WTC11 (cell line): ENCODE measurements at regions not wholly inside any gene's neighbourhood (a gene's known extent, or its start where the extent isn't known, plus 50 kb on each side); places are given as distances from the start of the nearest gene placed in this dataset.

Experiments used
- ATAC-seq: fragments of 200-7000 bp; cut with Tn5 transposase; 2 replicates; pipeline ENCODE4 v1.10.0; 2021; ENCODE audit warnings: mild to moderate bottlenecking, moderate library complexity
- CTCF ChIA-PET: fragments of 300-600 bp; sonication (Branson Sonifier 250); formaldehyde crosslinking; loops from one replicate; lab custom pipeline; 2021; ENCODE audit warnings: antibody characterized with exemption; lab: Charles Lee
- POLR2A ChIA-PET: fragments of 350-600 bp; sonication (Branson Sonifier 250); formaldehyde crosslinking; loops from one replicate; lab custom pipeline; 2021; ENCODE audit warnings: antibody characterized with exemption; lab: Charles Lee
- DNase-seq: peaks from one replicate; pipeline ENCODE4 v3.0.0; 2021; ENCODE audit warnings: low spot score
- H3K27ac Mint-ChIP-seq: 2 replicates; pipeline ENCODE4 v1.8.0; 2021; ENCODE audit warnings: mixed read lengths
- H3K27me3 Mint-ChIP-seq: 2 replicates; pipeline ENCODE4 v1.8.0; 2021; ENCODE audit warnings: low read depth, mild to moderate bottlenecking, moderate library complexity, mixed read lengths
- H3K36me3 Mint-ChIP-seq: 2 replicates; pipeline ENCODE4 v1.8.0; 2021; ENCODE audit warnings: mixed read lengths
- H3K4me1 Mint-ChIP-seq: 2 replicates; pipeline ENCODE4 v1.8.0; 2022; ENCODE audit warnings: mixed read lengths
- H3K4me3 Mint-ChIP-seq: 2 replicates; pipeline ENCODE4 v1.8.0; 2021; ENCODE audit warnings: mild to moderate bottlenecking, moderate library complexity, mixed read lengths
- H3K9me3 Mint-ChIP-seq: 2 replicates; pipeline ENCODE4 v1.8.0; 2021; ENCODE audit warnings: mixed read lengths
- ARID4B ChIP-seq: sonication (generic); formaldehyde crosslinking; IDR thresholded peaks from 2 replicates; pipeline ENCODE4 v1.8.0; 2023; ENCODE audit warnings: missing genetic modification reagents, mild to moderate bottlenecking, borderline replicate concordance
- E2F4 ChIP-seq: sonication (generic); formaldehyde crosslinking; IDR thresholded peaks from 2 replicates; pipeline ENCODE4 v1.8.1; 2022; ENCODE audit warnings: low read depth, mild to moderate bottlenecking, moderate library complexity, missing genetic modification reagents, borderline replicate concordance
- EMX1 ChIP-seq: fragments of 250-450 bp; sonication (Bioruptor Pico); IDR thresholded peaks from 2 replicates; pipeline ENCODE4 v1.8.0; 2021; ENCODE audit warnings: mild to moderate bottlenecking
- ERG ChIP-seq: fragments of 250-450 bp; sonication (Bioruptor Pico); IDR thresholded peaks from 2 replicates; pipeline ENCODE4 v1.8.0; 2021; ENCODE audit warnings: mild to moderate bottlenecking
- ESRRA ChIP-seq: sonication (generic); formaldehyde crosslinking; IDR thresholded peaks from 2 replicates; pipeline ENCODE4 v1.8.1; 2022; ENCODE audit warnings: mild to moderate bottlenecking, missing genetic modification reagents, borderline replicate concordance
- IRF1 ChIP-seq: sonication (generic); formaldehyde crosslinking; IDR thresholded peaks from 2 replicates; pipeline ENCODE4 v1.8.0; 2023; ENCODE audit warnings: missing genetic modification reagents
- IRF2 ChIP-seq: sonication (generic); formaldehyde crosslinking; IDR thresholded peaks from 2 replicates; pipeline ENCODE4 v1.8.0; 2022; ENCODE audit warnings: low read depth, missing genetic modification reagents, borderline replicate concordance
- MYBL2 ChIP-seq: sonication (generic); formaldehyde crosslinking; IDR thresholded peaks from 2 replicates; pipeline ENCODE4 v1.8.1; 2023; ENCODE audit warnings: mild to moderate bottlenecking, moderate library complexity, missing genetic modification reagents
- NFE2L1 ChIP-seq: sonication (generic); formaldehyde crosslinking; IDR thresholded peaks from 2 replicates; pipeline ENCODE4 v1.8.1; 2023; ENCODE audit warnings: missing genetic modification reagents
- NFYB ChIP-seq: sonication (generic); formaldehyde crosslinking; conservative IDR thresholded peaks from 2 replicates; pipeline ENCODE4 v1.8.0; 2022; ENCODE audit warnings: low read depth, missing genetic modification reagents
- PRRX2 ChIP-seq: fragments of 250-450 bp; sonication (Bioruptor Pico); IDR thresholded peaks from 2 replicates; pipeline ENCODE4 v1.8.0; 2021; ENCODE audit warnings: mild to moderate bottlenecking
- ZNF281 ChIP-seq: sonication (generic); formaldehyde crosslinking; IDR thresholded peaks from 2 replicates; pipeline ENCODE4 v1.8.0; 2023; ENCODE audit warnings: mild to moderate bottlenecking, missing genetic modification reagents
- ZNF396 ChIP-seq: fragments of 250-450 bp; sonication (Bioruptor Pico); IDR thresholded peaks from 2 replicates; pipeline ENCODE4 v1.8.0; 2021; ENCODE audit warnings: mild to moderate bottlenecking, moderate library complexity, borderline replicate concordance
- ZNF416 ChIP-seq: fragments of 250-450 bp; sonication (Bioruptor Pico); IDR thresholded peaks from 2 replicates; pipeline ENCODE4 v1.9.0; 2021; ENCODE audit warnings: mild to moderate bottlenecking, inconsistent platforms
- ZNF532 ChIP-seq: fragments of 250-450 bp; sonication (Bioruptor Pico); IDR thresholded peaks from 2 replicates; pipeline ENCODE4 v1.9.0; 2021; ENCODE audit warnings: mild to moderate bottlenecking, borderline replicate concordance
- ZSCAN18 ChIP-seq: fragments of 250-450 bp; sonication (Bioruptor Pico); IDR thresholded peaks from 2 replicates; pipeline ENCODE4 v2.1.2; 2022; ENCODE audit warnings: mild to moderate bottlenecking, moderate library complexity

GRCh38 chr10:65358565-65358964 lies 1567.3 kb upstream of the LRRTM3 start:
- ChIA-PET POLR2A (no interaction called here), CTCF (interaction anchor here (1.0 kb wide), 1 partner anchor 10 kb away, joined by 4 read pairs; no protein-coding TSS in a partner anchor)
- Mint-ChIP-seq H3K27me3 (no peaks in the 10 kb centered on the region), H3K4me3 (no peak overlapping the region), H3K36me3 (no peaks in the 10 kb centered on the region), H3K27ac (no peak overlapping the region), H3K4me1 (no peaks in the 10 kb centered on the region), H3K9me3 (peaks cover under 1% of the 10 kb centered on the region)
- TF ChIP-seq ZNF281 (CRISPR knock-in tag), result no peak
- no peak for TF ChIP-seq IRF2 (CRISPR knock-in tag)
- TF ChIP-seq ESRRA (CRISPR knock-in tag), result no peak
- TF ChIP-seq E2F4, result no peak
- TF ChIP-seq EMX1 (CRISPR knock-in tag), result no peak
- ATAC-seq (peak; percentile 83), DNase-seq (peak; percentile 35)

GRCh38 chr10:65360497-65360896 lies 1565.3 kb upstream of the LRRTM3 start:
- no peak overlapping the region for H3K27ac Mint-ChIP-seq
- ATAC-seq (no peak), DNase-seq (no peak)
- ChIA-PET CTCF (no interaction called here), POLR2A (no interaction called here)
- H3K4me3 Mint-ChIP-seq, result no peak overlapping the region
- no peaks in the 10 kb centered on the region for H3K4me1 Mint-ChIP-seq
- no peaks in the 10 kb centered on the region for H3K27me3 Mint-ChIP-seq
- H3K9me3 Mint-ChIP-seq, result no peaks in the 10 kb centered on the region
- H3K36me3 Mint-ChIP-seq, result no peaks in the 10 kb centered on the region
- no peak for TF ChIP-seq IRF1 (CRISPR knock-in tag)
- no peak for TF ChIP-seq MYBL2 (CRISPR knock-in tag)
- TF ChIP-seq ARID4B, result no peak
- no peak for TF ChIP-seq ZNF416
- no peak for TF ChIP-seq NFE2L1 (CRISPR knock-in tag)
- TF ChIP-seq ZSCAN18 (CRISPR knock-in tag), result no peak
- no peak for TF ChIP-seq ERG (CRISPR knock-in tag)
- TF ChIP-seq PRRX2, result no peak
- no peak for TF ChIP-seq NFYB (CRISPR knock-in tag)
- TF ChIP-seq ZNF532, result no peak
- TF ChIP-seq ZNF396 (CRISPR knock-in tag), result no peak
